OCI-LY7 (cell line): ENCODE measurements at regions not wholly inside any gene's neighbourhood (a gene's known extent, or its start where the extent isn't known, plus 50 kb on each side); places are given as distances from the start of the nearest gene placed in this dataset.
"Not testable (repeated sequence)": the region's sequence is repeated elsewhere in the genome, so short reads cannot be mapped to it uniquely, and the experiment has no call there.

ENCODE experiments used
- CTCF ChIP-seq: fragments of 200-600 bp; sonication (generic); conservative IDR thresholded peaks from 2 replicates; pipeline ENCODE4 v1.5.1; 2014; ENCODE audit warnings: mild to moderate bottlenecking, antibody characterized with exemption, low read length, moderate library complexity, mixed read lengths
- EZH2phosphoT487 ChIP-seq: fragments of 200-600 bp; sonication (generic); IDR thresholded peaks from 2 replicates; pipeline ENCODE4 v1.6.1; 2018; ENCODE audit warnings: low read depth, borderline replicate concordance, mild to moderate bottlenecking, mixed run types, antibody characterized with exemption, low read length, moderate library complexity, mixed read lengths

GRCh38 chr18:55721006-55721405 is 133.0 kb upstream of the TCF4 start:
- not testable (repeated sequence) for TF ChIP-seq CTCF, EZH2phosphoT487
